Fibroblast of peridontal ligament (primary cell): ENCODE measurements at regions not wholly inside any gene's neighbourhood (a gene's known extent, or its start where the extent isn't known, plus 50 kb on each side); places are given as distances from the start of the nearest gene placed in this dataset.

Source experiments
- DNase-seq: peaks from one replicate; pipeline ENCODE4 v3.0.0-alpha.2; 2010; ENCODE audit errors: extremely low read depth

DNA sequence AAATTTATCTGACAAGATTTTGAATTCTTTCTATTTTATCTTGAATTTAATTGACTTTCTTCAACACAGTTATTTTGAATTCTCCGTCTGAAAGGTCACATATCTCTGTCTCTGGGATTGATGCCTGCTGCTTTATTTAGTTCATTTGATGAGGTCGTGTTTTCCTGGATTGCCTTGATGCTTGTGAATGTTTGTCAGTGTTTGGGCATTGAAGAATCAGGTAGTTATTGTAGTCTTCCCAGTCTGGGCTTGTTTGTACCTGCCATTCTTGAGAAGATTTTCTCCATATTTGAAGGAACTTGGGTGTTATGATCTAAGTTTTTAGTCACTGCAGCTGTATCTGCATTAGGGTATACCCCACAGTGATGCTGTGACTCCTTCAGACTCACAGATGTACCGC is 315.8 kb upstream of the DDHD1 start:
- no peak for DNase-seq

DNA sequence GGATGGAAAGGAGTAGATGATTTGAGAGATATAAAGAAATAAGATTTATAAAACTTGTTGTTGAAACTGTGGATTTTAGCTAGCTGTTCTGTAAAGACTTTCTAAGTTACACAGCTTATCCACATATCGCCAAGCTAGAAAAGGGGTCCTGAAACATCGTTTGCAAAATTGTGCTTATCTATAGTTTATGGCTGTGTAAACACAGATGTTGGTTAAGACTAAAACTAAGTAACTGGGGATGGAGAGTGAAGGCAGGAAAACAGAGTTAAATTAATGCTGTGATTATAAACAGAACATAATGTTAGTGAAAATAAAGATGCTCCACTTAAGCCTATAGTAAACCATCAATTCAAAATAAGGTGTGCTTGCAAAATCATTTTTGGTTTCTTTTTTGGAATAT is 311.3 kb upstream of the DDHD1 start:
- DNase-seq, result no peak

GRCh38 chr14:53462931-53463778 is 310.0 kb upstream of the DDHD1 start:
- DNase-seq, result no peak

DNA sequence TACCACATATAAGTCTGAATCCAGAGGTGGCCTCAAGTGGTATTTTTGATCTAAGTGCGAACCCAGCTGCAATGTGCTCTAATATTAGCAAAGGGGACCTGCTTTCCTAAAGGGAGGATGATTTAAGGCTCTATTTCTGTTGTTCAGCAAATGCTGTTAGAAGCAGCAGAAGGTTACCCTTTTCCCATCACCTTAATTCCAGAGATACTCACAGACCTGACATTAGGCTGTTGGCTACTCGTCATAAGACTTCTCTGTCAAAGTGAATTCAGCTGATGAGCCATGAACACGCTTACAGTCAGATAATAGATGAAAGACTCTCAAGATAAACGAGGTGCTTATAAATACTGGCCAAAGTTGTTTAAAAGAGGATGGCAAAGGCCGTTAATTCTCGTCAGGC is 308.7 kb upstream of the DDHD1 start:
- DNase-seq, result no peak

- DNase-seq, result no peak
These were observed 307.4 kb upstream of the DDHD1 start for GRCh38 chr14:53460544-53460943.

GRCh38 chr14:53458368-53458814 is 305.3 kb upstream of the DDHD1 start:
- peak; percentile 69 for DNase-seq

DNA sequence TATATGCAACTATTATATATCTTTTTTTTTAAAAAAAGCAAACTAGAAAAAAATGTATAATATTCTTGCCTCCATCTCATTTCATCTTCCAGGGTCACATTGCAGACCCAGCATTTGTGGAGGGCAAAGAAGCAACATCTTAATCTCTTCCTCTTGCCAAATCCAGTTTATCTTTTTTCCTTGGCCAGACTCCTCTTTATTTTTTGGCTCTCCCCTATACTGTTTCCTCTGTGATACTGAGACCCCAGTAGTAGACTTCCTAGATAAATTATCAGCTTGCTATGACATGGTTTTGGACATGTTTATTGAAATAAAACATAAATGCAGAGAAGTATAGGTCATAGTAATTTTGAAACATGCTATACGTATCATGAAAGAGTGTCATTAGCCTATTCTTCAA is 303.8 kb upstream of the DDHD1 start:
- no peak for DNase-seq

DNA sequence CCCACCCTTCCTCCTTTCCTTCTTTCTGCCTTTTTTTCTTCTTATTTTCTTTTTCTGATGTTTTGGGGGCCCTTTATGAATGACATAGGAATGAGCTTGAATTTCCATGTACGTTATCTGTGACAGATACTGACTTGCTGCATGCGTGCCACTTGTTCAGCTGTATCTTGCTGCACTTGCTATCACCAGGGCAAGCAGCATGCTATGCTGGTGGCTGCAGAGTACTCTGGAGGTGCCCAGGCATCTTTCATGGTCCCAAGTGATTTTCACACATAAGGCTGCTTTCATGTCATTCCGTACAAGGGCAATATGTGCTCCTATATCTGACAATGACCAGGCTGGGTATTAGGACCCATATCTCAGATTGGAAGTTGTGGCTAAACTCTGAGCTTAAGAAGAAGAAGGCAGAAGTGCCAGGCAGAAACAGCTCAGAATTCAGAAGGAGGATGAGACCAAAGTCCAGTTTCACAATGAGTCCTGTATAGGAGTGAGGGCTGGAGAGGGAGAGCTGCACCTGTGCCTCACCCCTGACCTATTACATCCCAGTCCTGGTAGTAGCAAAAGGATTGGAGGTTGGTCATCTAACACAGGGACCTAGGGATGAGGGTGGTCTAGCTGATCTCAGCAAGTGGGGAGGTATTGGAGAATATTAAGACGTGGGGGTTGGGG is 299.0 kb upstream of the DDHD1 start:
- no peak for DNase-seq

GRCh38 chr14:53450871-53451270 is 297.7 kb upstream of the DDHD1 start:
- DNase-seq, result peak; percentile 57

GRCh38 chr14:53448682-53449081 is 295.6 kb upstream of the DDHD1 start:
- no peak for DNase-seq

DNA sequence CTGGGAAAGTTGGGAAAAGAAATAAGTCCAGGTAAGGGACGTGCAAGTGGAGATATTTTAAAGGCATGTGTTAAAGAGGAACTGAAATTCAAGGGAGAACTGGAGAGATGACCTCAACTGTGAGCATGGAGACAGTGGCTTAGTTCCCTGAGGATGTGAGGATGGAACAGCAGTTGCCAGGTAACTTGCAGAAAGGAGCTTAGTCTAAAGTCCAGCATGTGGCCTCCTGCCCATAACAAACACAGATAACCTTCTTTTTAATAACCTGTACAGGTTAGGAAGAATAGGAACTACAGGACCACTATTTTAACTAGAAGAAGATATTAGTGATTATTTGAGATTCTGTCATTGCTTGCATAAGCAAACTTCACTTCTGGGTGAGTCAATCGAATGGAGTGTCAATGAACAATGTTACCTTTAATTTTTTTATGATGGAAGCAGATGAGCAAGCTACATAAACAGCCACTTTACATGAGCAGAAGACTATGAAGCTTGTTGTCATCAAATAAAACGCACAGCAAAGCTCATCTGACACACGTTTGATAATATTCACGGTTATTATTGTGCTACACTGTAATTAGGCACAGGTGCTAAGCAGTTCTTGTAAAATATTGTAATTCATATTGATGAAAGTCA is 291.7 kb upstream of the DDHD1 start:
- DNase-seq, result no peak

DNA sequence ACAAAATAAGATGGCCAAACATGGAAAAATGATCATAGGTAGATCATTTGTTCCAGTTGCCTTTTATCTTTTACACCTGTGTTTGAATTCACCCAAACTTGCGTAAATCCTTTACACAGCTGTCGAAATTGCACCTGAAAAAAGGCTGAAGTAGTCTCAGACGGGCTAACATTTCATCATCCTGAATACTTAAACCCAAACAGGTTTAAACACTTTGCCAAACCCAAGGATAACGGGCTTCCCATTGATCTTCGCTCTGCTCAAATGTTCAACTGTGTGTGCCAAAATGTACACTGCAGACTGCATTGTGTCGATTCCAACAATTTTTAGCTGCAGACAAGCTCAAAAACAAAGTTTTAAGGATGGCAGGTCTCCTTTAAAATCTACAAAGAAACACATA is 288.7 kb upstream of the DDHD1 start:
- no peak for DNase-seq

DNA sequence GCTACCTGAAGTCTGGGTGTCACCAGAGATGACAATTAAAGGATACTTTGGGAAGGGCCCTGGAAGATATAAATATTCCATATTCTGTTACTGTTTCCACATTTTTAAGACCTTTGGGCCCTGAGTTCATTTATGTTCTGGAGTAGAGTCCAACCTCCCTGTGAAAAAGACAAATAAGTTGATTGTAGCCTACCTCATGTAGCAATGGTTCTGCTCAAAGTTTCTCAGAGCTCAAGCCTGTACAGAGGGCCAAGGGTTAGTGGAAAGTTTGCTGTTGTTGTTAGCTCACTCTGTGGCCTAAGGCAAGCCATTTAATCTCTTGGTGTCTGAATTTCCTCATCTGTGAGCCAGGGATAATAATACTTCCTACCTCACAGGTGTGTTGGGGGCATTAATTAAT is 284.7 kb upstream of the DDHD1 start:
- no peak for DNase-seq

DNA sequence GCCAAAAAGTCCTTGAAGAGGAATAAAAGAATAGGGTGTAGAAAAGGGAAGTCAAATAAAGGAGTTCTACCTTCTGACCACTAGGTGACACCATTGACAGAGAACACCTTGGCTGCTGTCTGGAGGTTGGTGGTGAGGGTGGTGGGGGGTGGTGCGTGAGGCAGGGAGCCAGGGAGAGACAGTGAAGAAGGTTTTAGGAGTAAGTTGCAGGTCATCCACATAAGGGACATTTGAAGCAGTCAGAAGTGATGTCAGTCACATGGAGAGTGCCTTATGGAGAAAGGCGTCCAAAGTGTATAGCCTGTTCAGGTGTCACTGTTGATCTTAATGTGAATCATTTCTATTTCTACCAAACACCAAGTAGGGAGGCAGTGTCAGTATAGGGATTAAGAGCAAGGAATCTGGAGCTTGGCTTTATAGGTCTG is 279.3 kb upstream of the DDHD1 start:
- DNase-seq, result peak; percentile 64

- DNase-seq, result peak; percentile 11
These were observed 277.7 kb upstream of the DDHD1 start for GRCh38 chr14:53430870-53431269.

GRCh38 chr14:53412819-53413675 is 259.9 kb upstream of the DDHD1 start:
- DNase-seq, result peak; percentile 9

GRCh38 chr14:53411125-53411524 is 258.0 kb upstream of the DDHD1 start:
- DNase-seq, result peak; percentile 93

DNA sequence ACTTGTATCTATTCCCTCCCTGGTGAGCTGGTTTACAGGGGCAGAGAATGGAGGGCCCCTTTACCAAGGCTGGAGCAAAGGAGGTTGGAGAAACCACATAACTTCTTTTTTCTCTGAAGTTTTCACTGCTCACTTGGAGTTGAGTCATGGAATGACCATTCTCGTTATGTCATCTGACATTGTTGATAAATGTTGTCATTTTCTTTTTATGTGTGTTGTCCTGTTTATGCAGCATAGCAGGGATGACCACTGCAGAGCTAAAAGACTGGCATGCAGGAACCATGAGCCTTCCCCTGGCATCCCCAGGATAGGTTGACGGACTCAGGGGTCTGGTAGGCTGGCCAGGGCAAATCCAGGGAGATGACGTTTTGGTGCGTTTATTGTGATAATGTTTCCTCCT is 256.8 kb upstream of the DDHD1 start:
- peak; percentile 41 for DNase-seq

GRCh38 chr14:53409289-53409688 is 256.2 kb upstream of the DDHD1 start:
- no peak for DNase-seq

- no peak for DNase-seq
These were observed 255.2 kb upstream of the DDHD1 start for GRCh38 chr14:53408175-53408879.

GRCh38 chr14:53406519-53406918 is 253.4 kb upstream of the DDHD1 start:
- DNase-seq, result no peak
